GM19239 (cell line): ENCODE measurements at regions not wholly inside any gene's neighbourhood (a gene's known extent, or its start where the extent isn't known, plus 50 kb on each side); places are given as distances from the start of the nearest gene placed in this dataset.
"Not testable (repeated sequence)": the region's sequence is repeated elsewhere in the genome, so short reads cannot be mapped to it uniquely, and the experiment has no call there.

Source experiments
- DNase-seq: peaks from one replicate; pipeline ENCODE4 v3.0.0; 2011; ENCODE audit warnings: low spot score; ENCODE audit not compliant: insufficient read length
- FAIRE-seq: peaks from 2 replicates; lab custom pipeline; 2011; peaks lifted over from hg19 to GRCh38; lab: Jason Lieb, UNC

GRCh38 chr5:5739490-5739945 lies 317.0 kb downstream of the ICE1 start:
- FAIRE-seq = peak; percentile 47

GRCh38 chr5:5738797-5739489 lies 316.5 kb downstream of the ICE1 start:
- DNase-seq (no peak), FAIRE-seq (peak; percentile 80)

More at GRCh38 chr5:5739490-5739945, 317.0 kb downstream of the ICE1 start:
- no peak for DNase-seq

- DNase-seq (no peak), FAIRE-seq (no peak)
These were observed 313.5 kb downstream of the ICE1 start for GRCh38 chr5:5736007-5736406.

GRCh38 chr5:5733058-5733457 lies 310.6 kb downstream of the ICE1 start:
- not testable (repeated sequence) for FAIRE-seq, DNase-seq

DNA sequence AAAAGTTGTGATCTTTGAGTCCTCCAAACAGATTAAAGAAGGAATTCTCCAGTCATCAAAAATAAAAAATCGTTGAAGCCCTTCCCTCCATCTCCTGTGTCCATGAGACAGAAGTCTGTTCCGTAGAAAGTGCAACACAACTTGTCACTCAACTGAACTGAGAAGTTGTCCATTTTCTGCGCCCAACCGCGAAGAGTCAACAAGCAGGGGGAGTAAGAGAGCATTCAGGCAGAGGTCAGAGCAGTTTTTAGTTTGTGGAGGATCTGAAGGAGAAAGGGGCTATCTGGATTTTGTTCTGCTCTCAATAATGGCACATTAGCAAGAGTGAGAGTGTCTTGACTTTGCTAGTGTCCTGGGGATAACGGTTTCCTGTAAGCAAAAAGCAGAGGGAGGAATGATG lies 303.9 kb downstream of the ICE1 start:
- DNase-seq (no peak), FAIRE-seq (no peak)

DNA sequence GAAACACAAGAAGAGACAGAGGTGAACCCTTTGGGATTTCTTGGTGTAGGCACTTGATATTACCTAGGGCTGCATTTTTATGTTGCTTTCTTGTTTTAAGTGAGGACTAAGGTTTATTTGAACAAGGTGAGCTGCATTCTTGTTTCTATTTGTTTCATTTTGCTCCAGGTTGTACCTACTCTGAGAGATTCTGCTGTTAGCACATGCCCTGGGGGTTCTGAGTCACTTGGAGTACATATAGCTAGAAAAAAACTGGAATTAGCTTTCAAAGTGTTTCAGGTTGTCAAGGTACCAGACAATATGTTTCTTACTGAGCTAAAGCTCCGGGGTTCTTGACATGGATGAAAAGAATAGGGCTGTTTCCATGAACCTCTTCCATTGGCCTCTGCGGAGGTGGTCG lies 299.4 kb downstream of the ICE1 start:
- no peak for FAIRE-seq

GRCh38 chr5:5719292-5719691 lies 296.8 kb downstream of the ICE1 start:
- DNase-seq (no peak), FAIRE-seq (no peak)

More for the DNA sequence above, 299.4 kb downstream of the ICE1 start:
- DNase-seq = no peak

- no peak for FAIRE-seq
These were observed 294.2 kb downstream of the ICE1 start for GRCh38 chr5:5716665-5717064.

GRCh38 chr5:5711592-5711991 lies 289.1 kb downstream of the ICE1 start:
- no peak for FAIRE-seq
- DNase-seq = no peak

More at GRCh38 chr5:5716665-5717064, 294.2 kb downstream of the ICE1 start:
- DNase-seq = no peak

DNA sequence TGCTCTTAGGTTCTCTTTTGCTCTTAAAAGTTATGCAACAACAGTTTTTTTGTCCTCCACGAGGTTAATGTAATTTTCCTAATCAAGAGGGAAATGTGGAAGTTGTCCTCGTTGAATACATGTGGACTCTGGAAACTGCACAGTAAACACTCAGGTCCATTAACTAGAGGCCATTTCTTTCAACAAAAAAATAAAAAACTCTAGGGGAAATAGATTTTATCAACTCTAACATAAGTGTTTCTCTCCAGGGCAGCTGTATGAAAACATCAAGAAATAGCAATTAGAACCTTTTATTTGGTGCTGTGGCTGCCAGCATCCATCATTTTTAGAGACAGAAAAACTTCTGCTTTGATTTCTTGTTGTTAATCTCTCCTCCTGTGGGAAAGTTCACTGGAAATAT lies 288.6 kb downstream of the ICE1 start:
- no peak for FAIRE-seq
- DNase-seq = no peak

DNA sequence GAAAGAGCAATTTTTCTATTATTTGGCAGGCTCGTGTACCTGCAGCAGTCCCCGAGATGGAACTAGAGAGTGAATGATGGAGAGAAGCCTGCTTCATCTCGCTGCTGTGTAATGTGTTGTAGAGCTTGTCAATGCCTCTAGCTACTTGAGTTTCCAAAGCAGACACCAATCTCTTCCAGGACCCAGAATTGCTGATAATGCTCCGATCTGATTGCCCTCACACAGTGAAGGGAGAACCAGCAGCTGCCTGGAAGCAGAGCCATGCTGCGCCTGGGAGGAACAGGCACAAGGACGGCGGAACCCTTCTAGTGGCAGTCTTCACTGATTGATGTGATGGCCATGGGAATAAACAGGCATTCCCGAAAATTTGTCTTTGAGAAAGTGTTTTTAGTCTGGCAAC lies 288.0 kb downstream of the ICE1 start:
- no peak for FAIRE-seq
- DNase-seq = no peak

DNA sequence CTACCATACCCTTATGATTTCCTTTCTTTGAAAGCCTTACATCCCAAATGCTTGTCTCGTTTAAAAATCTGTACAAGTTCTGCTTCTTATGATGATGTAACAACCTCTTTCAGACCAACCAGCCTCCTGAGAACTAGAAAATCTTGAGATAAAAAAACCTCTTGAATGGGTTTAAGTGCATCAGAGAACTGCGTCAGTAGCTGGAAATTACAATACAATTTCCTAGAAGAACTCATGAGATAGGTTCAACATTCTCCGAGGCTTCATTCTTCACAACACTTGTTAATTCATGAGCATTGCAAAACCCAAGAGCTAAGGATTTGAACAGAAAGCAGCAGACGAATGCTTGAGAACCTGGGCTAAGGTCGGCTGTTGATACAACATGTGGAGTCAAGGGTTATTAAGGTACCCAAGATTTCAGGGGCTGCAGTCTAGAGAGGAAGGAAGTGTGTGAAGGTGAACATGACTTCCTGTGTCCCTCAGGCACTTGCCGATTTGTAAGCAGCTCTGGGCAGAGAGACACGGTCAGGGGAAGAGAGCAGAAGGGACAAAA lies 286.0 kb downstream of the ICE1 start:
- no peak for FAIRE-seq
- no peak for DNase-seq

DNA sequence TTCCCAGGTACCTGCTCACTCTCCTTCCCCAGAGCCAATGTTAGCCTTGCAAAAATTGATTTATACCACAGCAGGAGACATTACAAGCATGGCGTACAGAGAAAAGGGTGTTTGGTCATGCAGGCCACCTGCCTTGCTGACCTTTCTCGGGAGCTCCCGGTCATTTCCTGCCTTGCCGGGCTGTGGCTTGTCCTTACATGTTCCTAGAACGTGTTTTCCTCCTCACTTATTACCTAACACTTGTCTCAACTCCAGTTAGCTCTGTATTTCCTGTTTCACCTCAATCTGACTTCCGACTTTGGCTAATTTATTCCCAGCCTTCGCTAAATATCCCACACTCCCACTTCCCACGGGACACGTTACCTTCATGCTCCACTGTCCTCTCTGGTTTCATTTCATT lies 282.5 kb downstream of the ICE1 start:
- DNase-seq = no peak
- no peak for FAIRE-seq

GRCh38 chr5:5704352-5704751 lies 281.9 kb downstream of the ICE1 start:
- FAIRE-seq = no peak
- DNase-seq = no peak

DNA sequence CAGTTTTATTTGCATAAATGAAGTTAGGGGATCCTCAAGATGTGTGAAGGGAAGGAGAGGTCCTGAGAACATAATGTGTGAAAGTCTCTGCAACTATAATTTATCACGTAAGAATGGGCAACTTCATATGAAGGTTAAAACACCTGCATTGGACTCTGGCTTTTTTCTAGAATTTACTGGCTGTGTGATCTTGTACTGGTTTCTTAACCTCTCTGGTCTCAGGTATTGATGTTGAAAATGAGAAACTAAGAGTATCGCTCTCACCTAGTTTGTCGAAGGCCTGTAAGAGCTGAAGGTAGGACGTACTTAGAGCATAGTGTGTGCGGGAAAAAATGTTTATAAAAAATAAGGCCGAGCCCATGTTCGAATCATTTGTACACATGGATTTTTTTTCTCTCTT lies 280.5 kb downstream of the ICE1 start:
- FAIRE-seq = no peak
- DNase-seq = no peak

DNA sequence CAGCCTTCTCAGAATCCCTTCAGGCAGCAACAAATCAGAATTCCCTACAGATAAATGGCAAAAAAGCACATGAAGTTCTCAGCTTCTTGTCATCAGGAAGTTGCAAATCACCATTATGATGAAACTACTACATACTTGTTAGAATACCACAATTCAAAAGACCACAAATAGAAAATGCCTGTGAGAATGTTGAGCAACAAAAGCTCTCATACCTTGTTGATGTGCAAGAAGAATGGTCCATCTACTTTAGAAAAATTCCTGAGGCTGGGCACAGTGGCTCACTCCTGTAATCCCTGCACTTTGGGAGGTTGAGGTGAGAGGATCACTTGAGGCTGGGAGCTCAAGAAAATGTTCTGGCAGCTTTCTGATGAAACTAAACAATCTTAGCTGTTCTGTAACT lies 278.1 kb downstream of the ICE1 start:
- no peak for DNase-seq
- no peak for FAIRE-seq

DNA sequence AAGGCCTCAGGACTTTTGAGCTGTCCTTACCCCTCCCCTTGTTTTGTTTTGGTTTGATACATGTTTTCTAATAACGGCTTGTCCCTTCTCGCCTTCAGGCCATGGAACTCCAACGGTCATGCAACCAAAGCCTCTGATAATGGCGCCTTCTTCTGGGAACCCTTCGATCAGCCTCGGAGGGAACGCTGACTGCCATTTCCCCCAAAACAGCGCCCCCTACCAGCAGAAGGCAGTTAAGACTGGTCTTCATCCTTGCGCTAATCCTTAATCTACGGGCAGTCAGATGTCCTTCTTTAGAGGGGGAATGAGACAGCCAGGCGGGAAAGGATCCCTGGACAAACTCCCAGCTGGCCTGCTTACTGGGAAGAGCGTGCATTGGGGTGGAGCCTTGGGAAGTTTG lies 276.6 kb downstream of the ICE1 start:
- no peak for FAIRE-seq
- no peak for DNase-seq

DNA sequence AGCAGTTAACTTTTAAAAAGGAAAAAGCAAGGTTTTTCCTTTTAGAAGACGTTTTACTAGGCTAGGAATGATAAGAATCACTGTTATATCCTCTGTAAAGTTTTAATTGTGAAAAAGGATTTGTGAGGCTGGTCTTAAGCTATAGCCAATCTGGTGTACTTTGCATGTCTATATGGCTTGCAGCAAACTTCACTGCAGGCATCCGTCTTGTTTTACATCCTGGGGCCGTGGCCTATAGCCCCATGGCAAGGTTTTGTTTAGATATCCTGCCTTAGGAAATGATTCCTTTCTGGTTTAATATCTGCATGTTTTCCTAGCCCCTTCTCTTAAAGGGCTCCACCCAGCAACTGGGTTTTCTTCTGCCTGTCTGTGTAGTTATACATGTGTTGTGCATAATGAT lies 272.8 kb downstream of the ICE1 start:
- FAIRE-seq = no peak
- no peak for DNase-seq

DNA sequence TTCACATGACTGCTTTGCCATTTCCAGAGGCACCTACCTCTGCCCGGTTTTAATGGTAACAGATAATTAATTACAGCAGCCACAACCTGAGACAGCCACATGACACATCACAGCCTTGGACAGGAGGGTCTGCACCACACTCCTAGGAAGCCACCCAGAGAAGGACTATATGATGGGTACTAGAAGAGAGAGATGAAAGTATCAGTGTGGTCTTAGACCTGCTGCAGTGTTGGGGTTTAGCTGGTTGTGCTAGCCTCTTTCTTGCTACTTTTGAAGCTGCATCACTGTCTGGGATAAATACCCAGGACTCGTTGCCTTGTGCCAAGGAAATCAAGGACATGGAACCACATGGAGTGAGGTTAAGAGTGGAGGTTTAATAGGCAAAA lies 266.4 kb downstream of the ICE1 start:
- FAIRE-seq (no peak), DNase-seq (no peak)

GRCh38 chr5:5688194-5688924 lies 265.9 kb downstream of the ICE1 start:
- DNase-seq (no peak), FAIRE-seq (no peak)

DNA sequence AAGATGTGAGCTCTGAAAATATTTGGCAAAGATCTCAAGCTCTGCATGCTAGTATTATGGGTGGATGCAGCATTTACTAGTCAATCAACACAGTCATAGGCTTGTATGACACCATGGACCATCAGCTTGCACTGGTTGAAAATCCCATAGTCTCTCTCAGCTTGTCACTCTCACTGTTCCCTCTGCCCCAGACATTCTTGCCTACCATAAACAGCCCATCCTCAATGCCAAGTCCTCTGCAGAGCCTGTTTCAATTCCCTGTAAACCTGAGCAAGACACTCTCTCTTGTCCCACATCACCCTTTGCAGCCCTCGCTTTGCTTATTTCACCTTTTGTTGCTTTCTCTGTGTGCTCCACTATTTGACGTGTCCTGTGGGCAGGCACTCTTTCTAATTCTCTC lies 264.6 kb downstream of the ICE1 start:
- DNase-seq = no peak
- no peak for FAIRE-seq
